Activated CD8-positive, alpha-beta memory T cell treated with anti-CD3 and anti-CD28 coated beads for 48 hours (primary cell): ENCODE measurements at regions not wholly inside any gene's neighbourhood (a gene's known extent, or its start where the extent isn't known, plus 50 kb on each side); places are given as distances from the start of the nearest gene placed in this dataset.
"Not testable (repeated sequence)": the region's sequence is repeated elsewhere in the genome, so short reads cannot be mapped to it uniquely, and the experiment has no call there.

Source experiments
- DNase-seq, 3 experiments: peaks; one replicate each; pipeline ENCODE4 v3.0.0-alpha.2; 2020; ENCODE audit warnings: low read depth in 2 of 3, low spot score in 2 of 3

- no peak for DNase-seq
These were observed 179.7 kb downstream of the MREG start for GRCh38 chr2:215833531-215834162.

- no peak for DNase-seq
These were observed 180.6 kb downstream of the MREG start for GRCh38 chr2:215832791-215833190.

DNA sequence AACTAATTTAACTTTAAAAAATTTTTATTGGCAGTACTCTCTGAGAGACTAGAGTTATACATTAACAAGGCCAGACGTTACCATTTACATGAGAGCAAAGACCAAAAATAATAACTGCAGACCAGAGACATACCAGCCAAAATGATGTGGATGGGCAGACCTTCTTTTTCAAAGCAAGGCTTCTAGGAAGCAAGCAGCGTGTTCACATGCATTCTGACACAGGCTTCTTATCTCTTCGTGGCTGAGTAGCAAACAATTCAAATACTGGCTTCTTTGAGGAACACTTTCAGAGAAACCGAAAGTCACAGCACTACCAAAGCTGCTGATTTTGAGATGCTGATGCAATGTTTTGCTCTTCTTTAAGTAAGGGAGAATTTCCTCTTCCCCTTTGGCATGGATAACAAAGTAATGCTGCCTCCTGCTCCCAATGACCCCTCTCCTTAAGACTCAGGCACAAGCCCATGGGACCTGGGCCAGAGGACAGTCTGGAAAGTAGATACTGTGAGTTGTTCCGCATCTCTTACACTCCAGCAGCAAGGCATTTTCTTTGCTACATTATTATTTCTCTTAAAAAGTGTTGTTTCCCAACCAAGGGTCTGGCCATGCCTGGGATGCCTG lies 181.9 kb downstream of the MREG start:
- DNase-seq: no peak

DNA sequence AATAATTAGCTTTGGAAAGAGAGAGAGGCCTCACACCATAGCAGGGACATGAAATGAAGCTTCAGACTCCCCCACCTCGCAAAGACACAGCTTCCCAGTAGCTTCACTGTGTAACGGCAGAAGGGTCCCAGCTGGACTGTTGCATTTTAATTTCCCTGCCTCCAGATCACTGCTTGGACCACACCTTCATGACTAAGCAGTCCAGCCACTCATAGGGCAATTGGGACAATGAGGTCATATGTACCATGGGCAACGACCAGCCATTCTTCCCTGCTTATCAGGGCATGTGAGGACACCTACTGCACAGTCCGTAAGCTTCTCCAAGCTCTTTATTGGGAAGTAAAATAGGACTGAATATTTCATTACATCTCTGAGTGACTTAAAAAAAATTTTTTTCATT lies 183.0 kb downstream of the MREG start:
- DNase-seq: no peak

DNA sequence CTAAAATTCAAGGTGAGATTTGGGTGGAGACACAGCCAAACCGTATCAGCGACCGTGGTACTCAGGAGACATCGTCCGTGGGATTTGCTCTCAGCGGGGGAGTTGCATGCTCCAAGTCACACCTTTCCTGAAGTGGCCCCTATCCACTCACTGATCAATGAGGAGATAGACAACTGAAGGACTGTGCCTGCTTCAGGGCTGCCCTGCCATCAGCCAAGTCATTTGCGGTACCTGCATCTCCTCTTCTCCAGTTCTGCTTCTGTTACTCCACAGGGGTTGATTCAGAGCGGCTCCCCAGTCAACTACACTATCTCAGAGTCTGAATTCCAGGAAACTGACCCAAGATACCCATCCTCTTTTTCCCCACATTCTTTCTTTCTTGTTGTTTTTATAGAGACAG lies 184.1 kb downstream of the MREG start:
- no peak for DNase-seq

- DNase-seq: no peak
These were observed 184.7 kb downstream of the MREG start for GRCh38 chr2:215828528-215829184.

DNA sequence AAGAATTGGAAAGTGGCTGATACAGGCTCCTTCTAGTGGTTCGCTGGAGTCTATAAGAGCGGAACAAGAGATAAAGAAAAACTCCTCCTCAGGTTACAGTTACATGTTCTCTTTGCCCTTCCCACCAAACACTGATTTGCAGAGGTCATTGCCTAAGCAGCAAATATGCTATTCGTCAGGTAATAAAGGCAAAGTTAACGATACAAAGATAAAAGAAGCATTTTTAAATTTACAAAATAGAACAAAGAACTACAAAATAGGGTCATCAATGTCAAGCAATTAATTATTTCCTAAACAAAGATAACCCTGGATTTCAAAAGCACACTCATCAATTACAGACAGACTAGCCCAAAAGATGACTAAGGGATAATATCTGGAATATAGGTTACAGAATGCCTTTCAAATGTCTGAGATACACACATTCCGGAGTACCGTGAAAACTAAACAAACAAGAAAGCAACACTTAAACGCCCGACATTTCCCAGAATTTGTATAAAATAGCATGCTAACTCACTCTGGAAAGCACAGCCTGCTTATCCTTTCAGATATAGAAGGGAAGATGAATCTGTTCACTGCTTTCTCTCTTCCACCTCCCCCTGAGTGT lies 186.4 kb downstream of the MREG start:
- no peak for DNase-seq

DNA sequence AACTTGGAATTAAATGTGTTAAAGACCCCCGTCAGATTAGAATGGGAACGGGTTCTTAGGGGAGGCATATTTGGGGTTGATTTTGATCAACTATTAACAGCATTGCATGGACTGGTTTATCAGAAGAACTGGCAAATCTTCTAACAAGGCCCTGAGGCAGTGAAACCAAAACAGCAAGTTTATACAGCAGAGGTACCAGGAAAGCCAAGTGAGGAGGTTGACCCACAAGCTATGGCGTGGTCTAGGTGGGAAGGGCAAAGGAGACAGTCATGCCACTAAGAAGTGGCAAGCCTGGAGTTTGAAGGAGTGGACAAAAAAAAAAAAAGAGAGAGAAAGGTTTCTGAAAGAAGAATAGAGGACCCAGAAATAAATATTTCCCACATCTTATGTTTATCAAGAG lies 187.0 kb downstream of the MREG start:
- DNase-seq: no peak

DNA sequence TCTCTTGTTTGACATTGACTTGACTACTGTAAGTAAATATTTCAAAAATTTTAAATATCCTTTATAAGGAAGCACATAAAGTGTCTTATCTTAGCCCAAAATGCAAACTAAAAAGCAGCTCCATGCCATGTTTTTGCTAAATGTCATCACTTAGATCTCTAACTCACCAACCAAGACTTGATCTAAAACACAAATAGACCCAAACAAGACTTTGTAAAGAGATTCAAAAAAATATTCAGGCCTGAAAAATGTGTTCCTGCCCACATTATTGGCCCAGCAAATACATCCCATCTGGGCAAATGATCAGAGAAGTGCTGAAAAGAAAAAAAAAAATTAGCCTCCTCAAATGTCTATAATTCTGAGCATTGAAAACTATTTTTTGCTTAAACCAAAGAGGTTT lies 187.6 kb downstream of the MREG start:
- DNase-seq: no peak

DNA sequence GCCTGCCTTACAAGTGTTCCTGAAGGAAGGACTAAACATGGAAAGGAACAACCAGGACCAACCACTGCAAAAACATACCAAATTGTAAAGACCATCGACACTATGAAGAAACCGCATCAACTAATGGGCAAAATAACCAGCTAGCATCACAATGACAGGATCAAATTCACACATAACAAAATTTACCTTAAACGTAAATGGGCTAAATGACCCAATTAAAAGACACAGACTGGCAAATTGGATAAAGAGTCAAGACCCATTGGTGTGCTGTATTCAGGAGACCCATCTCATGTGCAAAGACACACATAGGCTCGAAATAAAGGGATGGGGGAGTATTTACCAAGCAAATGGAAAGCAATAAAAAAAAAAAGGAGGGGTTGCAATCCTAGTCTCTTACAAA lies 192.1 kb downstream of the MREG start:
- DNase-seq: not testable (repeated sequence)

- DNase-seq: not testable (repeated sequence)
These were observed 193.6 kb downstream of the MREG start for GRCh38 chr2:215819713-215820112.

DNA sequence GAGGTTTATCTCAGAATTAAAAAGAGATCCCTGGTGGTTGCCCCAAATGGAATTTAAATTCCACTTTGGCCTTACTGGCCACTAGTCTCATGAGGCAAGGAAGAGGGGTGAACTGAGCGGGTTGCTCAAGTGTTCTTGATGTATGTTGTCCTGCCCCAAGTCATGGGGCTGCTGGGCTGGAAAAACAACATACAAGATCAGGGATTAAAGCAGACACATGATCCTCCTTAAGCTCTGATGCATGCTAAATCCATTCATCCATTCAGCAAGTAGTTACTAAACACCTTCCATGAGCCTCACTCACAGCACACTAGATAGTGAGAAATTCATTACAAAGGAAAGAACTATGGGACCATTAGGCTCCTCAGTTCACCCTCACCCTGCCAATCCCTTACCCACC lies 196.3 kb downstream of the MREG start:
- no peak for DNase-seq

DNA sequence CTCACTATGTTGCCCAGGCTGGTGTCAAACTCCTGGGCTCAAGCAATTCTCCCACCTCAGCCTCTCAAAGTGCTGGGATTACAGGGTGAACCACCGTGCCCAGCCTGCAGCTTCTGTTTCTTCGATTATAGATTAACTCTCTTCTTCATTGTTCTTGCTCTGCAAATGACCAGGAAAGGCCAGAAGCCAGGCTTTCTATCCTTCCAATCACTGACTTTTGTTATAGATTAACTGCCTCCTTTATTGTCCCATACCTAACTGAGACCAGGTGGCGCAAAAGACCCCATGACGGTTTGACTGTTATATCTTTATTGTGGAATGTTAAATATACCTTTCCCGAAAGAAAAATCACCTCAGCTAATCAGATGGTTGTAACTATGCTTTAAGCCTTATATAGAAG lies 196.9 kb downstream of the MREG start:
- no peak for DNase-seq

DNA sequence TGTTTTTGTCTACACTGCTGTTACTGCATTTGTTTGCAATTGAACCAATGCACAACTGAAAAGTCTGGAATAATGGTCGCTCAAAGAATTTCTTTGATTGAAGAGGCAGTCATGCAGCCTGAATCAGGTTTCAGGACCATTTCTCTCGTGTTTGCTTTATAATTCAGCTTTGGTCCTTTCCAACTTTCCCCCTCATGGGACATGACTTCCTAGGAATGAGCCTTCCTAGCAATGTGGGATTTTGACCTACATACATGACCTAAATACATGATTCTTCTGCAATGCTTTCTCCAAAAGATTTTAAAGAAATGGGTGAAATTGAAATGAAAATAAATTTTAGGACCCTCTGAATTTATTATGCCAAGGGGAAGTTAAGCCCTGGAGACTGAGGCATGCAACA lies 197.4 kb downstream of the MREG start:
- DNase-seq: no peak

GRCh38 chr2:215812966-215813365 lies 200.4 kb downstream of the MREG start:
- no peak for DNase-seq

GRCh38 chr2:215811409-215812345 lies 201.7 kb downstream of the MREG start:
- DNase-seq: no peak

GRCh38 chr2:215811003-215811402 lies 202.3 kb downstream of the MREG start:
- DNase-seq: no peak

GRCh38 chr2:215808996-215809395 lies 204.4 kb downstream of the MREG start:
- no peak for DNase-seq

GRCh38 chr2:215808194-215808593 lies 205.2 kb downstream of the MREG start:
- no peak for DNase-seq

DNA sequence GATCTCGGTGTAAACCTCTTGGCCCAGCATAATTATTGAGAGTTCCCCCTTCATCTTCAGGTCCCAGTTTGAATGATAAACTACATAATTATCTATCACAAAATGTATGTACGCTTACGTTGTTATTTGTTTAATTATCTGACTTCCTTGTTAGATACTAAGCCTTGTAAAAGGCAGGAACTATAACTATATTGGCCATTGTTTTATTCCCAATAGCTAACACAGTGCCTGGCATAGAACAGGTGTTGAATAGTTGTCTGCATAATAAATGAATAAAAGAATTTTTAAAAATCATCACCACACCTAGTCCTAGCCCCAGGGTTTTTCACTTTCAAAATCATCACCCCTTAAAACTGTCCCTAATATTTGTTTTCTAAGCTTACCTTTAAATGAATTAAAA lies 207.9 kb downstream of the MREG start:
- no peak for DNase-seq

DNA sequence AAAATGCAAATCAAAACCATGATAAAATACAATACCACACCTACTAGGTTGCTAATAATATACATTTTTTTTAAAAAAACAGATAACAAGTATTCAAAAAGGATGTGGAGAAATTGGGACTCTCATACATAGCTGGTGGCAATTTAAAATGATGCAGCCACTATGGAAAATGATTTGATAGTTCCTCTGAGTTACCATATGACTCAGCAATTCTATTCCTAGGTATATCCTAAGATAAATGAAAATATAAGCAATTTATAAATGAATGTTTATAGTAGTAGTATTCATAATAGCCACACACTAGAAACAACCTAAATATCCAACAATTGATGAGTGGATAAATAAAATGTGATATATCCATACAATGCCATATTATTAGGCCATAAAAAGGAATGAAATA lies 210.2 kb downstream of the MREG start:
- DNase-seq: no peak
